GM12892 (cell line): ENCODE measurements at regions not wholly inside any gene's neighbourhood (a gene's known extent, or its start where the extent isn't known, plus 50 kb on each side); places are given as distances from the start of the nearest gene placed in this dataset.

Experiments
- POLR2A ChIP-seq: IDR thresholded peaks from 2 replicates; pipeline ENCODE4 v1.6.1; 2011; ENCODE audit warnings: low read depth, low read length, control low read depth
- POLR2AphosphoS5 ChIP-seq: IDR thresholded peaks from 2 replicates; pipeline ENCODE4 v1.6.1; 2011; ENCODE audit warnings: low read depth, low read length, control low read depth

DNA sequence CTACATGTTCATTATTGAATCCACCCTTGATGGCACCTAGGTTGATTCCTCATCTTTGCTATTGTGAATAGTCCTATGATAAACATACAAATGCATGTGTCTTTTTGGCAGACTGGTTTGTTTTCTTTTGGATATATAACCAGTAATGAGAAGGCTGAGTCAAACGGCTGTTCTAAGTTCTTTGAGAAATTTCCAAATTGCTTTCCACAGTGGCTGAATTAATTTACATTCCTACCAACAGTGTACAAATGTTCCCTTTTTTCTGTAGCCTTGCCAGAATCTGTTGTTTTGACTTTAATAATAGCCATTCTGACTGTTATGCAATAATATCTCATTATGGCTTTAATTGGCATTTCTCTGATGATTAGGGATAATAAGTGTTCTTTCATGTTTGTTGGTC, 184.9 kb downstream of the CASP12 start:
- TF ChIP-seq POLR2A (no peak), POLR2AphosphoS5 (no peak)
